Loucy (cell line): ENCODE measurements at regions not wholly inside any gene's neighbourhood (a gene's known extent, or its start where the extent isn't known, plus 50 kb on each side); places are given as distances from the start of the nearest gene placed in this dataset.

Experiments
- H2AFZ ChIP-seq: fragments of 200-600 bp; sonication (generic); 2 replicates; pipeline ENCODE4 v1.6.0; 2016; ENCODE audit warnings: antibody characterized with exemption, mild to moderate bottlenecking, low read length, moderate library complexity
- H3F3A ChIP-seq: fragments of 200-600 bp; 2 replicates; pipeline ENCODE4 v1.6.0; 2016; ENCODE audit warnings: antibody characterized with exemption, low read depth, mild to moderate bottlenecking
- H3K27me3 ChIP-seq: fragments of 200-600 bp; sonication (generic); 2 replicates; pipeline ENCODE4 v1.6.1; 2014; ENCODE audit warnings: low read length, mild to moderate bottlenecking; ENCODE audit not compliant: insufficient read depth, poor library complexity, severe bottlenecking
- H3K36me3 ChIP-seq: fragments of 200-600 bp; sonication (generic); 2 replicates; pipeline ENCODE4 v1.6.1; 2016; ENCODE audit warnings: low read length; ENCODE audit not compliant: insufficient read depth
- H3K4me1 ChIP-seq: fragments of 200-600 bp; sonication (generic); 2 replicates; pipeline ENCODE4 v1.5.1; 2014; ENCODE audit warnings: low read length, mild to moderate bottlenecking; ENCODE audit not compliant: insufficient read depth, poor library complexity, severe bottlenecking
- H3K4me2 ChIP-seq: fragments of 200-600 bp; sonication (generic); 2 replicates; pipeline ENCODE4 v1.6.0; 2014; ENCODE audit warnings: antibody characterized with exemption, low read length, low read depth, mild to moderate bottlenecking; ENCODE audit not compliant: poor library complexity, severe bottlenecking
- H3K4me3 ChIP-seq: fragments of 200-600 bp; sonication (generic); 2 replicates; pipeline ENCODE4 v1.5.1; 2014; ENCODE audit warnings: low read length, mild to moderate bottlenecking, mixed read lengths; ENCODE audit not compliant: poor library complexity, severe bottlenecking
- H3K79me2 ChIP-seq: fragments of 200-600 bp; sonication (generic); 2 replicates; pipeline ENCODE4 v1.6.1; 2014; ENCODE audit warnings: low read length; ENCODE audit not compliant: insufficient read depth
- H3K9ac ChIP-seq: fragments of 200-600 bp; sonication (generic); 2 replicates; pipeline ENCODE4 v1.6.0; 2014; ENCODE audit warnings: mild to moderate bottlenecking, low read depth, low read length, moderate library complexity; ENCODE audit not compliant: poor library complexity, severe bottlenecking
- H3K9me2 ChIP-seq: fragments of 200-600 bp; sonication (generic); replicated peaks from 2 replicates; pipeline ENCODE4 v1.6.1; 2016; ENCODE audit warnings: low read depth, low read length, mixed read lengths
- H3K9me3 ChIP-seq: fragments of 200-600 bp; sonication (generic); 2 replicates; pipeline ENCODE4 v1.6.1; 2014; ENCODE audit warnings: mild to moderate bottlenecking, antibody characterized with exemption, low read length, low read depth; ENCODE audit not compliant: insufficient read depth
- H4K20me1 ChIP-seq: fragments of 200-600 bp; sonication (generic); 2 replicates; pipeline ENCODE4 v1.6.0; 2014; ENCODE audit warnings: antibody characterized with exemption, low read length, mild to moderate bottlenecking; ENCODE audit not compliant: insufficient read depth, poor library complexity, severe bottlenecking
- EZH2phosphoT487 ChIP-seq: fragments of 200-600 bp; IDR thresholded peaks from 2 replicates; pipeline ENCODE4 v1.6.1; 2018; ENCODE audit warnings: antibody characterized with exemption, mild to moderate bottlenecking, moderate library complexity, borderline replicate concordance
- TF ChIP-seq, protein P1 (sequence below): fragments of 200-600 bp; sonication (generic); conservative IDR thresholded peaks from 2 replicates; pipeline ENCODE4 v1.5.1; 2014; ENCODE audit warnings: mild to moderate bottlenecking, antibody characterized with exemption, low read length

GRCh38 chr20:20989081-20989480 lies 117.1 kb downstream of the LINC00237 start:
- Histone ChIP-seq H2AFZ (no peak overlapping the region), H3K9ac (no peak overlapping the region), H3K27me3 (no peaks in the 10 kb centered on the region), H3K9me2 (no peaks in the 10 kb centered on the region), H3K79me2 (no peaks in the 10 kb centered on the region), H3K4me3 (no peak overlapping the region), H4K20me1 (no peaks in the 10 kb centered on the region), H3K36me3 (no peaks in the 10 kb centered on the region), H3K4me1 (no peaks in the 10 kb centered on the region), H3K4me2 (no peak overlapping the region), H3F3A (no peaks in the 10 kb centered on the region), H3K9me3 (no peaks in the 10 kb centered on the region)
- TF ChIP-seq EZH2phosphoT487, result no peak
- TF ChIP-seq, protein P1, sequence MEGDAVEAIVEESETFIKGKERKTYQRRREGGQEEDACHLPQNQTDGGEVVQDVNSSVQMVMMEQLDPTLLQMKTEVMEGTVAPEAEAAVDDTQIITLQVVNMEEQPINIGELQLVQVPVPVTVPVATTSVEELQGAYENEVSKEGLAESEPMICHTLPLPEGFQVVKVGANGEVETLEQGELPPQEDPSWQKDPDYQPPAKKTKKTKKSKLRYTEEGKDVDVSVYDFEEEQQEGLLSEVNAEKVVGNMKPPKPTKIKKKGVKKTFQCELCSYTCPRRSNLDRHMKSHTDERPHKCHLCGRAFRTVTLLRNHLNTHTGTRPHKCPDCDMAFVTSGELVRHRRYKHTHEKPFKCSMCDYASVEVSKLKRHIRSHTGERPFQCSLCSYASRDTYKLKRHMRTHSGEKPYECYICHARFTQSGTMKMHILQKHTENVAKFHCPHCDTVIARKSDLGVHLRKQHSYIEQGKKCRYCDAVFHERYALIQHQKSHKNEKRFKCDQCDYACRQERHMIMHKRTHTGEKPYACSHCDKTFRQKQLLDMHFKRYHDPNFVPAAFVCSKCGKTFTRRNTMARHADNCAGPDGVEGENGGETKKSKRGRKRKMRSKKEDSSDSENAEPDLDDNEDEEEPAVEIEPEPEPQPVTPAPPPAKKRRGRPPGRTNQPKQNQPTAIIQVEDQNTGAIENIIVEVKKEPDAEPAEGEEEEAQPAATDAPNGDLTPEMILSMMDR, result no peak

- Histone ChIP-seq H3K4me2 (no peak overlapping the region), H3K79me2 (no peaks in the 10 kb centered on the region), H3F3A (no peaks in the 10 kb centered on the region), H3K9me3 (peaks cover 3% of the 10 kb centered on the region; the same call in 1 of the 2 replicates), H4K20me1 (no peaks in the 10 kb centered on the region), H2AFZ (no peak overlapping the region), H3K9me2 (no peaks in the 10 kb centered on the region), H3K9ac (no peak overlapping the region), H3K4me3 (no peak overlapping the region), H3K36me3 (no peaks in the 10 kb centered on the region), H3K4me1 (no peaks in the 10 kb centered on the region), H3K27me3 (no peaks in the 10 kb centered on the region)
- no peak for TF ChIP-seq EZH2phosphoT487
These were observed 126.2 kb downstream of the LINC00237 start for GRCh38 chr20:20979934-20980333.

DNA sequence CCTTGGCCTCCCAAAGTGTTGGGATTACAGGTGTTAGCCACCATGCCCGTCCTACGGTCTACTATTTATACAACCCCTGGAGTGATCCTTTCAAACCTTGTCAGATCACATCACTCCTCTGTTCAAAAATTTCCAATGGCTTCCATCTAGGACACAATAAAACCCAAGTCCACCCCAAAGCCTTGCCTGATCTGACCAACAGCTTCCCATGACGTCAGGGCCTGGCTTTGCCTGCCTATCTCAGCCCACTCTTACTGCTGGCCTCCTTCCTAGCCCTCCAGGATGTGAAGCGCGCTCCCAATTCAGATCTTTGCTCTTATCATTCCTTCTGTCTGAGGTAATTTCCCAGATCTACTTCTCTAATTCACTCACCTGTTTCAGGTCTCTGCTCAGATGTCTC lies 128.4 kb downstream of the LINC00237 start:
- Histone ChIP-seq H3K9ac (no peak overlapping the region), H3K4me2 (no peak overlapping the region), H3K79me2 (no peaks in the 10 kb centered on the region), H3K9me3 (peaks cover 3% of the 10 kb centered on the region; the same call in 1 of the 2 replicates), H3K9me2 (no peaks in the 10 kb centered on the region), H2AFZ (no peak overlapping the region), H3F3A (no peaks in the 10 kb centered on the region), H3K4me1 (no peaks in the 10 kb centered on the region), H3K36me3 (no peaks in the 10 kb centered on the region), H3K4me3 (no peak overlapping the region), H4K20me1 (no peaks in the 10 kb centered on the region), H3K27me3 (no peaks in the 10 kb centered on the region)
- TF ChIP-seq, protein P1, result no peak
- TF ChIP-seq EZH2phosphoT487, result no peak

DNA sequence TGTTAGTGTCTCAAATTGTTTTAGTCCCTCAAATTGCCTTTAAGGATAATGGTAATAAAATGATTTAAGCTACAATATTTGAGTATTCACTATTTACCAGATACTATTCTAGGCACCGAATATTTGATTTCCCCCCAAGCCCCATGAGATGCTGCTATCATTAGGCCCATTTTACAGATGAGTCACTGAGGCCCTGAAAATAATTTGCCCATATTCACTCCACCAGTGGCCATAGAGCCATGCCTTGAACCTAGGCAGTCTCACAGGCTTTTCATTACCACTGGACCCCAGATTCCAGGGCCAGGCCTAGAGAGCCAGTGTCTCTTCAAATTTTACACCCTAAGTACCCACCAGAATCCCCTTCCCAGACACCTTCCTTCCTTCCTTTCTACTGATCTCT lies 133.7 kb downstream of the LINC00237 start:
- Histone ChIP-seq H3K27me3 (no peaks in the 10 kb centered on the region), H3F3A (no peaks in the 10 kb centered on the region)

More for the DNA sequence above, 133.7 kb downstream of the LINC00237 start:
- H3K4me3 ChIP-seq, result no peak overlapping the region
- no peaks in the 10 kb centered on the region for H3K9me3 ChIP-seq
- H3K9ac ChIP-seq, result no peak overlapping the region
- H3K4me2 ChIP-seq, result no peak overlapping the region
- H3K9me2 ChIP-seq, result no peaks in the 10 kb centered on the region
- no peak for TF ChIP-seq EZH2phosphoT487
- TF ChIP-seq, protein P1, result no peak
- no peaks in the 10 kb centered on the region for H4K20me1 ChIP-seq
- H3K36me3 ChIP-seq, result no peaks in the 10 kb centered on the region
- no peak overlapping the region for H2AFZ ChIP-seq
- no peaks in the 10 kb centered on the region for H3K79me2 ChIP-seq
- H3K4me1 ChIP-seq, result no peaks in the 10 kb centered on the region
